ENCODE measurements at regions not wholly inside any gene's neighbourhood (a gene's known extent, or its start where the extent isn't known, plus 50 kb on each side); places are given as distances from the start of the nearest gene placed in this dataset.

DNA sequence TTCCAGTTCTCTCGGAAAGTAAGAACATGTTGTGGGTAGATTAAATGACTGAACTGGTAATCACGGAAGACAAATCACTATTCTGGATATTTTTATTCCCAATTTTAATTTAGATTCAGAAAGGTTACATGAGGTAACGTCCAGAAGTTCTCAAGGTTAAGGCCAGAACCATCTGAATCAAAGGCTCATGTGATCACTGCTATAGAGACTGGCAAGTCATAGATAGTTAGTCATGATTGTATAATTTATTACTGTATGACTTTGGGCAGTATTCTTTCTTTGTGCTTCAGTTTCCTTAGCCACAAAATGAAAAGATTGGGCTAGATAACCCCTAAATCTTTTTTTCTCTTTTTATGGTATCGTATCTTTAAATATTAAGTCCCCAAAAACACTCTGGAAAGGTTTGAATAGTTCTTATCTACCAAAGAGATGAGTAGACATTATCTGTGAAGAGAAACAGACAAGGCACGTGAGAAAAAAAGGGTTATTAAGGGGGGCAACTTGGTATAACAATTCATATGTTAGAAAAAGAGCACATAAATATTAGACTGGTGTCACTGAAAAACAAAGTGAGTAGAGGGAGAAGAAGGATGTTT lies 241.0 kb downstream of the PTPRC start:
- Histone ChIP-seq H3K27me3 (ENCODE audit: control insufficient read depth, insufficient read depth, low read length) (no peaks in the 10 kb centered on the region), H3K36me3 (ENCODE audit: control insufficient read depth in 2 of 3, insufficient read depth in 3 of 3, low read length in 3 of 3) (no peaks in the 10 kb centered on the region), H3K4me3 (ENCODE audit: low read length in 3 of 3) (no peak overlapping the region), H3K9ac (ENCODE audit: low read length in 3 of 3) (no peak overlapping the region), H3K27ac (ENCODE audit: low read depth in 2 of 2, low read length in 2 of 2) (no peak overlapping the region), H3K4me1 (ENCODE audit: control insufficient read depth in 2 of 3, insufficient read depth in 2 of 3, low read depth in 1 of 3, low read length in 3 of 3) (no peaks in the 10 kb centered on the region), H3K9me3 (ENCODE audit: control insufficient read depth in 2 of 3, insufficient read depth in 1 of 3, low read length in 3 of 3) (no peaks in the 10 kb centered on the region)
- DNase-seq (no peak), FAIRE-seq (no peak)
- intact Hi-C loops (cut with DNase I), result no loop called here
- TF ChIP-seq CTCF (IDR thresholded peaks at IDR 0.05; ENCODE audit: borderline replicate concordance, extremely low read depth, insufficient read depth), result no peak

DNA sequence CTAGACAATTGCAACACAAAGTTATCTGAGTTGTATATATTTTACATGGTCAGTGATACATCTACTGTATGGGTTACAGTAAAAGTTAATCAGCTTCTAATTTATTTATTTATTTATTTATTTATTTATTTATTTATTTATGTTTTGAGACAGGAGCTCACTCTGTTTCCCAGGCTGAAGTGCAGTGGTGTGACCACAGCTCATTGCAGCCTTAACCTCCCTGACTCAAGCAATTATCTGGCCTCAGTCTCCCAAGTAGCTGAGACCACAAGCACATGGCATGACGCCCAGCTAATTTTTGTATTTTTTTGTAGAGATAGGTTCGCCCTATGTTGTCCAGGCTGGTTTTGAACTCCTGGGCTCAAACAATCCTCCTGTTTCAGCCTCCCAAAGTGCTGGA lies 241.6 kb downstream of the PTPRC start:
- no peak overlapping the region for H3K27ac ChIP-seq (ENCODE audit: low read depth in 2 of 2, low read length in 2 of 2)
- DNase-seq (no peak), FAIRE-seq (no peak)
- no peaks in the 10 kb centered on the region for H3K27me3 ChIP-seq (ENCODE audit: control insufficient read depth, insufficient read depth, low read length)
- no peak overlapping the region for H3K9ac ChIP-seq (ENCODE audit: low read length in 3 of 3)
- no peaks in the 10 kb centered on the region for H3K36me3 ChIP-seq (ENCODE audit: control insufficient read depth in 2 of 3, insufficient read depth in 3 of 3, low read length in 3 of 3)
- intact Hi-C loops (cut with DNase I), result no loop called here
- TF ChIP-seq CTCF (IDR thresholded peaks at IDR 0.05; ENCODE audit: borderline replicate concordance, extremely low read depth, insufficient read depth), result no peak
- H3K4me1 ChIP-seq (ENCODE audit: control insufficient read depth in 2 of 3, insufficient read depth in 2 of 3, low read depth in 1 of 3, low read length in 3 of 3), result no peaks in the 10 kb centered on the region
- H3K9me3 ChIP-seq (ENCODE audit: control insufficient read depth in 2 of 3, insufficient read depth in 1 of 3, low read length in 3 of 3), result no peaks in the 10 kb centered on the region
- no peak overlapping the region for H3K4me3 ChIP-seq (ENCODE audit: low read length in 3 of 3)

DNA sequence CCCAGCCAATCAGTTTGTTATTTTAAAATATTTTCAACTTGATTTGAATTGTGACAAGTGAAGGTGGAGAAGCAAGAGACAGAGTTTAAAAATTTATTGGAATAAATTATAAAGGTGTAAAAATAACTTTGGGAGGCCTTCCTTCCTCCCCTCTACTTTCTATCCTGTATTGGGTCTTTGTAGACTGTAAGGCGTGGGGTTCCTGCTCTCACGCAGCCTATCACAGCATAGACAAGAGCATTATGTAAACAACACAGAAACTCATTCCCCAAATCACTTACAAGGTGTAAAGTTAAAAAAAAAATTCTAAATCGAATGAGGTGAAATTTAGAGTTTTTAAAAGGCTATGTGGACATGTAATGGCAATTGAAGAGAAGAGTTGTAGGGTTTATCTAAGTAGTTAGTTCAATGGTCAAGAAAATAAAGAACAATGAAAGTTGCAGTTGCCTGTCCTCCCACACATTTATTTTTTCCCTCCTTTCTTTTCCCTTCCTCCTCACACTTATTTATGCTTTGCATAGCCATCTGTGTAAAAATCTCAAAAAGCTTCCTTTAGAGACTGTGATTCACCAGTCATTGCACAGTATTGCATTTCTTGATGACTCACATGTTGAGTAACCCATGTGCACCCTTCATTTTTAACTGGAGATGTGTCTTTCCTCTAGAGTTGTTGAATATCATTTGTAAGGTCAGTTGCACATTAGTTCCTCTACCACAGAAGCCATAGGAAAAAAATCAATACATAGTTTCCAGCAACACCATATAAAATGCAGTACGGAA lies 242.2 kb downstream of the PTPRC start:
- H3K27ac ChIP-seq (ENCODE audit: low read depth in 2 of 2, low read length in 2 of 2), result no peak overlapping the region
- FAIRE-seq, result no peak

More for the DNA sequence above, 242.2 kb downstream of the PTPRC start:
- H3K27me3 ChIP-seq (ENCODE audit: control insufficient read depth, insufficient read depth, low read length), result no peaks in the 10 kb centered on the region
- H3K4me3 ChIP-seq (ENCODE audit: low read length in 3 of 3), result no peak overlapping the region
- intact Hi-C loops (cut with DNase I), result no loop called here
- H3K4me1 ChIP-seq (ENCODE audit: control insufficient read depth in 2 of 3, insufficient read depth in 2 of 3, low read depth in 1 of 3, low read length in 3 of 3), result no peaks in the 10 kb centered on the region
- no peaks in the 10 kb centered on the region for H3K9me3 ChIP-seq (ENCODE audit: control insufficient read depth in 2 of 3, insufficient read depth in 1 of 3, low read length in 3 of 3)
- H3K36me3 ChIP-seq (ENCODE audit: control insufficient read depth in 2 of 3, insufficient read depth in 3 of 3, low read length in 3 of 3), result no peaks in the 10 kb centered on the region
- DNase-seq, result no peak
- H3K9ac ChIP-seq (ENCODE audit: low read length in 3 of 3), result no peak overlapping the region
- TF ChIP-seq CTCF (IDR thresholded peaks at IDR 0.05; ENCODE audit: borderline replicate concordance, extremely low read depth, insufficient read depth), result no peak

Data from kidney (tissue), 13 donors.